ENCODE measurements at regions not wholly inside any gene's neighbourhood (a gene's known extent, or its start where the extent isn't known, plus 50 kb on each side); places are given as distances from the start of the nearest gene placed in this dataset.

DNA sequence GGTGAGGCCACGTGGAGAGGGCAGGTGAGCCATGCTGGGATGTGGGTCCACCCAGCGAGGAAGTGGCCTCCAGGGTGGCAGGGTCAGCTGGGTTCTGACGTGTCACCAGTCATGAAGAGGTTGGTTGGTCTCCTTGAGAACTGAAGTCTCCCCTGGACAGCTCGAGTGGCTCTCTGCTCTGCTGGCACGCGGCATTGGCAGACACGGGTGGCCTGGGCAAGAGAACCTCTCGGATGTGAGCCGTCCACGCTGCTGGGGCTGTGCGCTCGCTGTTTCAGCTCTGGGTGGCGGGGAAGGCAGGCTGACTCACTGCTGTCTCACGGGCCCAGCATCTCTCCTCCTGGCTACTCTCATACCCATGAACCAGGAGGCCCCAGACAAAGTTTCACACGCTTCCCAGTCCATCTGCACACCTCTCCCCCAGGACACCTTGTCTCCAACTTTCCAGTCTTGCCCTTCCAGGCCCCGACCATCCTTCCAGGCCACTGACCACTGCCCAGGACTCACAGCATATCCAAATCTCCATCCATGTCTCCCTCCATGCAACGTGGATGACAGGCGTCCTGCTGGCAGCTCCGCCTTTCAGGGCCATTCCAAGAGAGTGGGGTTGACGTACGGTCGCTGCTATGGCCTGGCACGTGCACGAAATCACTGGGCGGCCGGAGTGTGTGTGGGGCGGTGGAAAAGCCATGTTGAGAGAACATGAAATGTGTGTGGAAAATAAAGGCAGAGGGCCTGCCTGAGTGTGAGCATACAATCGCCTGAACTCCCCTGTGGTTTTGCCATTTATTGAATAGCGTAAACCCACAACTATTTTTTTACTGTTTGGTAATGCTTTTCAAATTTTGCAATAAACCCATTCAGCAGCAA is 145.0 kb upstream of the COL5A1 start:
- H3K4me3 ChIP-seq (ENCODE audit: low read depth, low read length), result no peak overlapping the region
- TF ChIP-seq, protein P1, sequence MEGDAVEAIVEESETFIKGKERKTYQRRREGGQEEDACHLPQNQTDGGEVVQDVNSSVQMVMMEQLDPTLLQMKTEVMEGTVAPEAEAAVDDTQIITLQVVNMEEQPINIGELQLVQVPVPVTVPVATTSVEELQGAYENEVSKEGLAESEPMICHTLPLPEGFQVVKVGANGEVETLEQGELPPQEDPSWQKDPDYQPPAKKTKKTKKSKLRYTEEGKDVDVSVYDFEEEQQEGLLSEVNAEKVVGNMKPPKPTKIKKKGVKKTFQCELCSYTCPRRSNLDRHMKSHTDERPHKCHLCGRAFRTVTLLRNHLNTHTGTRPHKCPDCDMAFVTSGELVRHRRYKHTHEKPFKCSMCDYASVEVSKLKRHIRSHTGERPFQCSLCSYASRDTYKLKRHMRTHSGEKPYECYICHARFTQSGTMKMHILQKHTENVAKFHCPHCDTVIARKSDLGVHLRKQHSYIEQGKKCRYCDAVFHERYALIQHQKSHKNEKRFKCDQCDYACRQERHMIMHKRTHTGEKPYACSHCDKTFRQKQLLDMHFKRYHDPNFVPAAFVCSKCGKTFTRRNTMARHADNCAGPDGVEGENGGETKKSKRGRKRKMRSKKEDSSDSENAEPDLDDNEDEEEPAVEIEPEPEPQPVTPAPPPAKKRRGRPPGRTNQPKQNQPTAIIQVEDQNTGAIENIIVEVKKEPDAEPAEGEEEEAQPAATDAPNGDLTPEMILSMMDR (IDR thresholded peaks at IDR 0.05; ENCODE audit: borderline replicate concordance, insufficient read depth, low read depth, low read length), result no peak

DNA sequence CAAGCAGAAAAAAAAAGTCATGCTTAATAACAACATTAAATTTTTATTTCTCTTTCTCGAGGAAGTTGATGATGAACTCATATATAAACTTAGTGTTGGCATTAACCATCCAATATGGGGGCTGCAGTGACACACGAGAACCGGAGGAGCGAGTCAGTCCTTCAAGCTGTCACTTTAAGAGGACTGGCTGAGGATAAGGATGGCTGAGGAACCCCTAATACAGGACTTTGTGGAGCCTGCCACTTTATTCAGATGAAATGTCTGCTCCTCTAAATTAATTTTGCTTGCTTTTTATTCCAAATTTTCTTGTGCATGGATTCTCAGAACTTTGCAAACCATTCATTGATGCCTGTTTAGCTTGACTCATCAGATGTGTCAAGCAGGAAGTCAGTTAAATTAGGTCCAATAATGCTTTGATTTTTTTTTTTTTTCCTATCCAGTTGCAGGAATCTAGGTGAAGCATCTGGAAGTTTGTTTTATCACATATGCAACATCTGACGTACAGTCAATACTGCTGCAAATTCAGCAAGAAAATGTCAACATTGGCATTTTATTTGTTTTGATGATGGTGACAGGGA is 144.2 kb upstream of the COL5A1 start:
- TF ChIP-seq, protein P1 (IDR thresholded peaks at IDR 0.05; ENCODE audit: borderline replicate concordance, insufficient read depth, low read depth, low read length), result no peak
- H3K4me3 ChIP-seq (ENCODE audit: low read depth, low read length), result no peak overlapping the region

DNA sequence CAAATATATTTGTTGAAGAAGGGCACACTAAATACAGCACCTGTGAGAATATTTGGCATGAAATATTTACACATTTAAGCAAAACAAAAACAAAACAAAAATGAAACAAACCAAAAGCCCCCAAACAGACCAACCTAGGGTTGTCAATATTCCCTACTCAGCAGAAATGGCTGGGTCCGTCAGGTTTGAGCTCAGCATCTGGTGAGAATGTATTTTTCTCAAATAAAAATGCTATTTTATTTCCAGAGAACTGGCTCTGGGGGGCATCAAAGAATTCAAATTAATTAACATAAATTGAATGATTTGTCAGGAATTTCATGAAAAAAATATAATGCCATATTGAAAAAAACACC is 142.8 kb upstream of the COL5A1 start:
- TF ChIP-seq, protein P1 (IDR thresholded peaks at IDR 0.05; ENCODE audit: borderline replicate concordance, insufficient read depth, low read depth, low read length), result no peak
- H3K4me3 ChIP-seq (ENCODE audit: low read depth, low read length), result no peak overlapping the region

DNA sequence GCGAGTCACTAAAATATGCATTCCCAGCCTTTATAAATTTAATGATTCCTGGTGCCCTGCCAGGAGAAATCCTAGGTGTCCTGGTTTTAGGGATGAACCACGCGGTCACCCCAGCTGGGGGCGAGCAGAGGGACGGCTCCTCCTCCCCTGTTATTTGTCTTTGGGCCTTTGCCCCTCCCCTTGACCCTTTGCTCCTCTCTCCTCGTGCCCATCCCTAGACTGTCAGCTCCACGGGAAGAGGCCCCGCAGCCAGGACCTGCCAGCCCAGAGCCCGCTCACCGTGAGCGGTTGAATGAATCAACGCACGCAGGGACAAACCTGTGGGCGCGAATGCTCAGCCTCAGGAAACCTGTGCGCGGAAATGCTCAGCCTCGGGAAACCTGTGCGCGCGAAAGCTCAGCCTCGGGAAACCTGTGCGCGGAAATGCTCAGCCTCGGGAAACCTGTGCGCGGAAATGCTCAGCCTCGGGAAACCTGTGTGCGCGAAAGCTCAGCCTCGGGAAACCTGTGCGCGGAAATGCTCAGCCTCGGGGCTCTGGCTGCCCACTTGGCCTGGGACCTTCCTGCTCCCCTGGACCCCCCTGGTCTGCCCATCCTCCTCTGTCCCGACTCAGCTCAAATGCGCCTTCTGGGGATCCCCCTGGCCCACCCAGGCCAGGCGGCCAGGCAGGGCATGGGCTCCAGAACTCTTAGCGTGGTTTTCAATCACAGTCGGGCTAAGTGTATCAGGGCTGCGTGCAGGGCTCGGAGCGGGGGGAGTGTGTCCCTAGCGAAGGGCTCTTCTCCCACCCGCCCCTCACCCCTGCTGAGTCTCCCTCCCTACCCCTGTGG is 140.5 kb upstream of the COL5A1 start:
- H3K4me3 ChIP-seq (ENCODE audit: low read depth, low read length), result no peak overlapping the region
- TF ChIP-seq, protein P1 (IDR thresholded peaks at IDR 0.05; ENCODE audit: borderline replicate concordance, insufficient read depth, low read depth, low read length), result no peak

DNA sequence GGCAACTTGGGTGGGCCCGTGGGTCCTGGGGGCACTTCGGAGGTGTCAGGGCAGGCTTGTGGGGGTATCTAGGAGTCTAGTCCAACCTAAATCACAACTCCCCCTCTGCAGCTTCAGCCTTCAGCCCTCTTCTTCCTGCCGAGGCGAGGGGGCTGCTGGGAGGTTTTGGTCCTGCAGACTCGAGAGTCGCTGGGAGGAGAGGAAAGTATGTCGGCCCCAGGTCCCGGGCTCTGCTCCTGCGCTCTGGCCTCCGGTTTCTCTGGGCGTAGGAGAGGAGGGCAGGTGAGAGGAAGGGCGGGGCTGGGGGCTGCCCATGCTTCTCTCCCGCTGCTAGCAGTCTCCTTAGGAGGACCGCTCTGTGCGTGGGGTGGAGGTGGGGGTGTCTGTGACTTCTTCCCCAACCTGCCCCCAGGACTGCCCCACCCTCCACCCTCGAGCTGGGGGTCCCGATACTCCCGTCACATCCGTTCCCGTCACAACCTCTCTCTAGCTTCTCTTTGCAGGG is 139.8 kb upstream of the COL5A1 start:
- H3K4me3 ChIP-seq (ENCODE audit: low read depth, low read length), result no peak overlapping the region
- TF ChIP-seq, protein P1 (IDR thresholded peaks at IDR 0.05; ENCODE audit: borderline replicate concordance, insufficient read depth, low read depth, low read length), result no peak

DNA sequence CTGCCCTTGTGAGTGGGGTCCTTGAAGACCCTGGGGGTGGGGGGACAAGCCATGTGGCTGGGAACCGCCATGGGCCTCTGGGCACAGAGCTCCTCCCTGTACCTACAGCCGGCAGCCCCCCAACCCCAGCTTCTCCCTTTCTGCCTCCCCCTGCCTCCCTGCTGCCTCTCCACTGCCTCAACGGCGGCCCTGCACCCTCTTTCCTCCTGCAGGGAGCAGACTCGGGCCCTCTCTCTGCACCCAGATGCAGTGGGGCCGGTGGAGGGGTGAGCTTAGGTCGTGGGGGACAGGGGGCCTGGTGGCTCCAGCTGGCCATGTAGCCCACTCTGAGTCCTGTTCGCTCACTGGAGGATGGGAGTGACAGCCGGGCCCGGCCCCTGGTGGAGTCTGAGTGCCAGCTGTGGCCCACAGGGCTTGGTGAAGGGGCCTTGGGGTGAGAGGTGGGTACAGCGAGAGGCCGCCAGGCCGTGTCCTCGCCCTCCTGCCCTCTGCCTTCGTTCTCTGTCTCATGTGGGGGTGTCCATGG is 139.3 kb upstream of the COL5A1 start:
- TF ChIP-seq, protein P1 (IDR thresholded peaks at IDR 0.05; ENCODE audit: borderline replicate concordance, insufficient read depth, low read depth, low read length), result no peak
- H3K4me3 ChIP-seq (ENCODE audit: low read depth, low read length), result no peak overlapping the region

Data from GM12875 (cell line).